ENCODE measurements at regions not wholly inside any gene's neighbourhood (a gene's known extent, or its start where the extent isn't known, plus 50 kb on each side); places are given as distances from the start of the nearest gene placed in this dataset.

DNA sequence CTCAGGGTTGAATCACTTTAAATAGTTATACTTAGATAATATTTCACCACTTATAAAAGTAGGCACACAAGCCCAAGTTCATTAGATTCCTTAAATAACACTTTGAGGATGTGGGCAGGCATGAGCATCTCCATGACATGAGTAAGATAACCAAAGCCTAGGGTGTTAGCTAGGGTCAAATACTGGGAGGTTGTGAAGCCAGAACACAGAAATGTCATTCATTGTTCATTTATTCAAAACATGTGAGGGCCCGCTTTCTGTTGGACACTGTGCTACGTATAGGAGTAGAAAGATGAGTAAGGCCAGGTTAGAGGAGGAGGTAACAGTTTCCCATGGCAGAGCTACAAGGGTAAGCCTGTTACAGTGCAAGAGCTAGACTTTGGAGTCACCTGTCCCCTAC, 93.5 kb upstream of the NEDD4L start:
- TF ChIP-seq, protein P1, sequence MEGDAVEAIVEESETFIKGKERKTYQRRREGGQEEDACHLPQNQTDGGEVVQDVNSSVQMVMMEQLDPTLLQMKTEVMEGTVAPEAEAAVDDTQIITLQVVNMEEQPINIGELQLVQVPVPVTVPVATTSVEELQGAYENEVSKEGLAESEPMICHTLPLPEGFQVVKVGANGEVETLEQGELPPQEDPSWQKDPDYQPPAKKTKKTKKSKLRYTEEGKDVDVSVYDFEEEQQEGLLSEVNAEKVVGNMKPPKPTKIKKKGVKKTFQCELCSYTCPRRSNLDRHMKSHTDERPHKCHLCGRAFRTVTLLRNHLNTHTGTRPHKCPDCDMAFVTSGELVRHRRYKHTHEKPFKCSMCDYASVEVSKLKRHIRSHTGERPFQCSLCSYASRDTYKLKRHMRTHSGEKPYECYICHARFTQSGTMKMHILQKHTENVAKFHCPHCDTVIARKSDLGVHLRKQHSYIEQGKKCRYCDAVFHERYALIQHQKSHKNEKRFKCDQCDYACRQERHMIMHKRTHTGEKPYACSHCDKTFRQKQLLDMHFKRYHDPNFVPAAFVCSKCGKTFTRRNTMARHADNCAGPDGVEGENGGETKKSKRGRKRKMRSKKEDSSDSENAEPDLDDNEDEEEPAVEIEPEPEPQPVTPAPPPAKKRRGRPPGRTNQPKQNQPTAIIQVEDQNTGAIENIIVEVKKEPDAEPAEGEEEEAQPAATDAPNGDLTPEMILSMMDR (IDR thresholded peaks at IDR 0.05) = no peak
- TF ChIP-seq EP300 (IDR thresholded peaks at IDR 0.05; ENCODE audit: borderline replicate concordance in 1 of 2, low read depth in 1 of 2, low read length in 1 of 2) (no peak), POLR2AphosphoS5 (IDR thresholded peaks at IDR 0.05; ENCODE audit: low read depth, low read length) (no peak), TAF1 (IDR thresholded peaks at IDR 0.05; ENCODE audit: borderline replicate concordance, low read depth, low read length) (no peak), EZH2phosphoT487 (IDR thresholded peaks at IDR 0.05; ENCODE audit: borderline replicate concordance, low read depth) (no peak), RCOR1 (IDR thresholded peaks at IDR 0.05; ENCODE audit: low read length) (no peak), RFX5 (IDR thresholded peaks at IDR 0.05; ENCODE audit: low read length) (no peak), YY1 (IDR thresholded peaks at IDR 0.05; ENCODE audit: low read depth) (no peak), NFIC (IDR thresholded peaks at IDR 0.05; ENCODE audit: borderline replicate concordance) (no peak), GATA2 (CRISPR knock-in tag; IDR thresholded peaks at IDR 0.05) (no peak)
- TF ChIP-seq, protein P2, sequence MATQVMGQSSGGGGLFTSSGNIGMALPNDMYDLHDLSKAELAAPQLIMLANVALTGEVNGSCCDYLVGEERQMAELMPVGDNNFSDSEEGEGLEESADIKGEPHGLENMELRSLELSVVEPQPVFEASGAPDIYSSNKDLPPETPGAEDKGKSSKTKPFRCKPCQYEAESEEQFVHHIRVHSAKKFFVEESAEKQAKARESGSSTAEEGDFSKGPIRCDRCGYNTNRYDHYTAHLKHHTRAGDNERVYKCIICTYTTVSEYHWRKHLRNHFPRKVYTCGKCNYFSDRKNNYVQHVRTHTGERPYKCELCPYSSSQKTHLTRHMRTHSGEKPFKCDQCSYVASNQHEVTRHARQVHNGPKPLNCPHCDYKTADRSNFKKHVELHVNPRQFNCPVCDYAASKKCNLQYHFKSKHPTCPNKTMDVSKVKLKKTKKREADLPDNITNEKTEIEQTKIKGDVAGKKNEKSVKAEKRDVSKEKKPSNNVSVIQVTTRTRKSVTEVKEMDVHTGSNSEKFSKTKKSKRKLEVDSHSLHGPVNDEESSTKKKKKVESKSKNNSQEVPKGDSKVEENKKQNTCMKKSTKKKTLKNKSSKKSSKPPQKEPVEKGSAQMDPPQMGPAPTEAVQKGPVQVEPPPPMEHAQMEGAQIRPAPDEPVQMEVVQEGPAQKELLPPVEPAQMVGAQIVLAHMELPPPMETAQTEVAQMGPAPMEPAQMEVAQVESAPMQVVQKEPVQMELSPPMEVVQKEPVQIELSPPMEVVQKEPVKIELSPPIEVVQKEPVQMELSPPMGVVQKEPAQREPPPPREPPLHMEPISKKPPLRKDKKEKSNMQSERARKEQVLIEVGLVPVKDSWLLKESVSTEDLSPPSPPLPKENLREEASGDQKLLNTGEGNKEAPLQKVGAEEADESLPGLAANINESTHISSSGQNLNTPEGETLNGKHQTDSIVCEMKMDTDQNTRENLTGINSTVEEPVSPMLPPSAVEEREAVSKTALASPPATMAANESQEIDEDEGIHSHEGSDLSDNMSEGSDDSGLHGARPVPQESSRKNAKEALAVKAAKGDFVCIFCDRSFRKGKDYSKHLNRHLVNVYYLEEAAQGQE (IDR thresholded peaks at IDR 0.05; ENCODE audit: low read depth, low read length) = no peak
- TF ChIP-seq, protein P3, sequence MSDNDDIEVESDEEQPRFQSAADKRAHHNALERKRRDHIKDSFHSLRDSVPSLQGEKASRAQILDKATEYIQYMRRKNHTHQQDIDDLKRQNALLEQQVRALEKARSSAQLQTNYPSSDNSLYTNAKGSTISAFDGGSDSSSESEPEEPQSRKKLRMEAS (IDR thresholded peaks at IDR 0.05; ENCODE audit: low read depth) = no peak
